Stimulated activated CD8-positive, alpha-beta memory T cell treated with anti-CD3 and anti-CD28 coated beads, Interleukin-15, amount 100 ng/mL, for 48 hours (primary cell): ENCODE measurements at regions not wholly inside any gene's neighbourhood (a gene's known extent, or its start where the extent isn't known, plus 50 kb on each side); places are given as distances from the start of the nearest gene placed in this dataset.

Source experiments
- DNase-seq, 2 donors: peaks; one replicate each; pipeline ENCODE4 v3.0.0-alpha.2; 2020; ENCODE audit warnings: low read depth in 2 of 2

GRCh38 chr1:168387781-168388760, 107.4 kb downstream of the TBX19 start:
- no peak for DNase-seq

DNA sequence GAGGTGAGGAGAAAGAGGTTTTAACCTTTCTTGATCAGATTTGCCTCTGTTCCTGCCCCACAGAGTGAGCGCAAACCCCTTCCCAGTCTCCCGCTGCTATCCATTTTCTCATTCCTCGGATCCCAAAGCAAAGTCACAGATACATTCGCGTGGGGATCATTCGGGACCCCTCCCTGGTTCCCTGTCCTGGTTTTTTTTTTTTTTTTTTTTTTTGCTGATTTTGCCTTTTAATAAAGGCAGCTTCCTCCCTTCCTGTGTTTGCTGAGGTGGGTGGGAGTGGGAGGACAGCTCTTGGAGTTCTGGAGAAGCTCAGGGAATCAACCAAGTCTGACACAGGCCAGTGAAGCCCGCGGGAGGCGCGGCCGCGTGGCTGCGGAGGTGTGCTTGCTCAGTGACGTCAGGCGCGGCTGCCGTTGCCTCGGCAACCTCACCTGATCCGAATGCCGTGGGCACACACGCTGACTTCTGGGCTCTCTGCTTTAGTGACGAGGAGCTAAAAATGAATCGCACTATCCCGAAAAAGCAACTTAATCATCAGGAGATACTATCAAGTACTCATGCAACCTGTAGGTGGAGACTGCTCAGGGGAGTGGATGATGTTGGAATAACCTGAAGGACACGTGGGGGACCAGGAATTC, 106.4 kb downstream of the TBX19 start:
- DNase-seq, result peak; percentile 58 to 75

DNA sequence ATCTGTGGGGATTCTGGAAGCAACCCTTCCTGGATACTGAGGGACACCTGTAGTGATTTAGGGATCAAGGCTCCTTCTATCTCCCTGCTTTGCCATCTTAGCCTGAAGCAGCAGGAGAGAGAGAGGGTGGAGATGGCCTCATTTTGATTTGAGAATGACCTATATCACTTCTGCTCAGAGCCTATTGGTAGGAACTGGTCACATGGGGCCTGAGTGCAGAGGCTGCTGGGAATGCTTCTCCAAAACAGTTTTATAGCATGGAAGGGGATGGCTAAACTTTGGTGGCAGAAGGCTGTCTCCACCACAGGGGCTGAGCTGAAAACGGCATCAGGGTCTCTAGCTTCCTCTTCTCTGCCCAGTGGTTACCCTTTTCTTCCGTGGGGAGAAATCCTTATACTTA, 105.8 kb downstream of the TBX19 start:
- DNase-seq, result no peak

DNA sequence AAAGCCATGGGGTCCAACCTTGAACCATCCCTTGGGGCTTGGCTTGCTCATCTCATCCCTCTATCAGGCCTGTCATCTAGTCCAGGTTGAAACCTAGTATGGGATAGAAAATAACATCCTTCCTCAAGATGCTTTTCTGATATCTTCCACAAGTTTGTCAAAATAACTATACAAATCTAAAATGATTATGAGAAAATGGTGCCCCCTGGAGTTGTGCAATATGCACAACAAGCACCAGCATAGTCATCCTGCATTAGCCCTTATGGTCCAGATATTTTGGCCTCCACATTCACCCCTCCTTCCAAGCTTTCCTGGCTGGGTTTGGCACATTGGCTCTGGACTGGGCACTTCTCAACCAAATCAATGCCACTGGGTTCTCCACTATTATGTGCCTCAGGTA, 101.2 kb downstream of the TBX19 start:
- DNase-seq, result no peak

- DNase-seq, result no peak
Measured at GRCh38 chr1:168380945-168381344, 100.3 kb downstream of the TBX19 start.

DNA sequence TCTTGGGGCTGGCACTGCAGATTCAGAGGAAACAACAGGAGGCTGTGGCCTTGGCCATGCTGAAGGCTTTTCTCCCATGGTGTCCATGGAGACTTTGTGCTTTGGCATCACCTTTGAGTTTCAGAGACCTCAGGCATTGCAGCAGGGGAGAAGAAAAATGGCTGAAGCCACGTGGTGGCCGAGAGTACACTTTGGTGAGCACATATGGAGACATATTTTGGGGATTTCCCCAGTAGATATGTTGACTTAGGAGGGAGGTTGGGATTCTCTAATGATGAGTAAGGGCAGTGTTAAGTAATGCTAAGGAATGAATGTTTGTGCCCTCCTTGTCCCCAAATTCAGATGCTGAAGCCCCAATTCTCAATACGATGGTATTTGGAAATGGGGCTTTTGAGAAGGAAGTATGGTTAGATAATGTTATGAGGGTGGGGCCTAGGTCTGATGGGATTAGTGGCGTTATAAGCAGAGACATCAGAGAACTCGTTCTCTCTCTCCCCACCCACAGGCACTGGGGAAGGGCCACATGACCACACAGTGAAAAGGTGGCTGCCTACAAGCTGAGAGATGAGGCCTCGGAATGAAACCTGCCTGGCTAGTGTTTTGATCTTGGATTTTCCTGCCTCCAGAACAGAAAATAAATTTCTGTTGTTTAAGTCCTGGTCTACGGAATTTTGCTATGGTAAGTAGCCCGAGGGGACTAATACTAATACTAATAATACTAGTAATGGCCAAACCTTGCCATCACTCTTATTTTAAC, 98.6 kb downstream of the TBX19 start:
- no peak for DNase-seq

- DNase-seq, result no peak
Measured at GRCh38 chr1:168375566-168376300, 95.1 kb downstream of the TBX19 start.

DNA sequence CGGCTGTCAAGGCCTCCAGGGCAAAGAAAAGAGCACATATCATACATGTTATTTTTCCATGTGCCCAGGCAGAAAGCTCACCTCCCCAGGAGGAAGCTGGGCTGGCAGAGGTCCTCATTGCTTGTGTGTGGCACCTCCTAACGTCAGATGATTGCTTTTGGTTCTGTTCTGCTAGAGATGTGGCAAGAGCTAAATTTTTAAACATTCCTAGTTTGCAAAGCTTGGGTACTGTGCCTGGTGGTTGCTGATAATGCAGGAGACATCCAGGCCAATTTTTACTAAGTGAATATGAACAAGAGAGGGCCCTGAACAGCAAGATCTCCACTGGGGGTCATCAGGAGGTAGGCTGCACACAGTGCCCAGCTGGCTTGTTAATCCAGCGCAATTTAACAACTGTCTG, 93.9 kb downstream of the TBX19 start:
- no peak for DNase-seq

DNA sequence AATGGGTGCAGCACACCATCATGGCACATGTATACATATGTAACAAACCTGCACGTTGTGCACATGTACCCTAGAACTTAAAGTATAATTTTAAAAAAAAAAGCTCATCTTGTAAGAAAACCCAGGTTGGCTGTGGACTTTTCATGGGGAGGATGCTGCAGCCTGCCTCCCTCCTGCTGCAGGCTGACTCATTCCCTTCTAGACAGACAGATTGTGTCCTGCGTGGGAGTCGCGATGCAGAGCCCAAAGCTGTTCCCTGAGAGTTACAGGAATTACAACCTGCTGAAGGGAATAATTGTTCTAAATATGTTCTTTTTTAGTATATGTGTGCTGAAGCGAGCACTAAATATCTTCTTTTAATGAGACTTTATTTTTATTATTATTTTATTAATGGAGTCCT, 93.2 kb downstream of the TBX19 start:
- no peak for DNase-seq

DNA sequence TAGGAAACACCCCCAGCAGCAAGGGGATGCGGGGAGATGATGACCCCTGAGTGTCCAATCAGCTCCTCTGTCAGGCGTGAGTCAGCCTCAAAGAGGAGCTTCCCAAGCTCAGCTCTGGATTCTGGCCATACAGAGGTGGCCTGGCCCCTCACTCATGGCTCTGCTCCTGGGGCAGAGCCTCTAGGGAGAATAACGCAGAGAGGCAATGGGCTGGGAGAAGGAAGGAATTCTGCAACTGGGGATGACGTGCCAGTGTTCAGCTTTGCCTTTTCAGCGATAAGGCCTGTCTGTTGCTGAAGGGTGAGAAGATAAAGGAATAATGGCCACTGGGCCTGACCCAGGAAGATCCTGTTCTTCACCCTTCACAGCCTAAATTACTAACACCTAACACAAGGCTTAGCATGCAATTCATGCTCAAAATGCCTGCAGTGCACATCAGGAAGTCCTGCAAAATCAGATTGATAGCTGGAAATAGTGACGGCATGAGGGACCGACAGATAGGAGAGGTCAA, 92.2 kb downstream of the TBX19 start:
- DNase-seq, result no peak

DNA sequence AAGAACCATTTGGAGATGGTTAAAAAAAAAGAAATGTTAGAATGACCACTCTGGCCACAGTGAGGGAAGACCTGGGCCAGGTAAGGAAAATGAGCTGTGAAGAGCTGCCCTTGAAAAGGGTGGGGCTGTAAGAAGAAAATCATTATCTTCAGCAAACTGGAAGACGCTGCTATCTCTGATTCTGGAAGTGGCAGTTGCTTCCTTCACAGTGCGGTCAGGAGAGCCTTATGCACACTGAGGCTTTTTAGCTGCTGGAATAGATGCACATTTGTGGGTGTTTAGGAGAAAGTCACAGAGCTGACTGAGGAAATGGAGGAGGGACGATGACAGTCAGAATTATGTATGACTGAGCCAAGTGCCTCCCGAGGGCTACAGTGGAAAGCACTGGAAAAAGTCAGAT, 91.6 kb downstream of the TBX19 start:
- no peak for DNase-seq

GRCh38 chr1:168371477-168371876, 90.8 kb downstream of the TBX19 start:
- no peak for DNase-seq

GRCh38 chr1:168370586-168370985, 89.9 kb downstream of the TBX19 start:
- no peak for DNase-seq

DNA sequence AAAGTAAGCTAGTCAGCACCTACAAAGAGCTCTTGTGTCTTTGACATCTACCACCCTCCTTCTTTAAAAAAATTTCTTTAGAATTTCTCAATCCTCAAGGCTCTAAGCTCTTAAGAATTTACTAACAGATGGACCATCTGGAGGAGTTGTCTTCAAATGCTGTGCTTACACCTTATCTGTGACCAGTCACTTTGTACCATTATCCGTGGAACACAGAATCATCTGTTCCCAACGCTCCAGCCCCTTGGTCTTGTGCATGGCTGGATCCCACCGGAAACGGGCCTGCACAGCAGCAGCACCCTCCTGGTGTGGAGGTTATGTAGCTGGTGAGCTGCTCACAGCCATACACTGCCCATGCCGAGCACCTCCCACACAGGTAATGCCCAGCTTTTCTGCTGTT, 89.0 kb downstream of the TBX19 start:
- DNase-seq, result no peak

DNA sequence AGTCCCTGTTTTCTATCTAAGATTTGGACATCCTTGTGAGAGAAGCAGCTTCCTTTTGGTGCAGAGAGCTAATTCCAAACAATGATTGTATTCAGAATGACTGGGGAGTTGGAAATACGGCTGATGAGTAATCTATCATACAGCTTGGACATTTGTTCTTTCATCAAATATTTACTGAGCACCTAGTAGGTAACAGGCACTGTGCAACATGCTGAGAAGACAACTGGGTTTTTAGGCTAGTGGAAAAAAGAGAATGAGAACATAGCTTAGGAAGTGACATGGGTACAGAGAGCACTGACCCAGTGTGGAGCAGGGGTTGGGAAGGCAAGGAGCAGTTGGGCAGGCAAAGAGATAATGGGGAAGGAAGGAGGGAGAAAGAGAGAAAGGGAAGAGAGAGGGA, 87.5 kb downstream of the TBX19 start:
- no peak for DNase-seq

GRCh38 chr1:168365719-168366479, 85.2 kb downstream of the TBX19 start:
- no peak for DNase-seq
